ENCODE measurements at regions not wholly inside any gene's neighbourhood (a gene's known extent, or its start where the extent isn't known, plus 50 kb on each side); places are given as distances from the start of the nearest gene placed in this dataset.

DNA sequence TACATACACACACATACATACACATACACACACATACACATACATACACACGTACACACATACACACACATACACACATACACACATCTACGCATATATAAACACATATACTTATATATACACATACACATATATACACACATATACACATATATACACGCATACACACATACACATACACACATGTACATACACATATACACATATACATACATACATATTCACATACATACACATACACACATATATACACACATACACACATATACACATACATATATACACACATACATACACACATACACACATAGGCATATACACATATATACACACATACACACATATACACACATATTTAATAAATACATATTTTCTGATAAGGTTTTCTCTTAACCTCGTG, 324.0 kb downstream of the RPS6KC1 start:
- DNase-seq, result no peak

DNA sequence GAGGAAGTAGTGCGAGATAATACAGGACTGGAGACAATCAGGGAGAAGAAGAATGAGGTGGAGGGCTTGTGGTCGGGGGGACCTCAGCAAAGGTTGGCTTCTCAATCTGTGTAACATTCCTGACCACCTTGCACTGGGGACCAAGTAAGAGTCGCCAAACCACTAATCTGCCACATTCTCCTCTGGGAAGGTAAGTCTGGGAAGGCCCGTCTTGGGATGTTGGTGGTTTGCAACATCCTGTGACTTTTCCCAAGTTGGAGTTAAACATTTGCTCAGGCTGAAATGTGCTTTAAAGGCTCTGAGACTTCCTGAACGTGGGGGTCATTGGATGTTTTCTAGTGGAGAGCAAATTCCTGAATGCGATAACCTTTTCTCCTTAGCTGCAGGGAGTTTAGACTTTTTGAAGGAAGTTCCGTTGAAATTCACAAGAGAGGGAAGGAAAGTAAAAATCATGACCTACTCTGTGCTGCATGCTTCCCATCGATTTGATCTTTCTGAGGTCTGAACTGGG, 325.9 kb downstream of the RPS6KC1 start:
- no peak for DNase-seq

DNA sequence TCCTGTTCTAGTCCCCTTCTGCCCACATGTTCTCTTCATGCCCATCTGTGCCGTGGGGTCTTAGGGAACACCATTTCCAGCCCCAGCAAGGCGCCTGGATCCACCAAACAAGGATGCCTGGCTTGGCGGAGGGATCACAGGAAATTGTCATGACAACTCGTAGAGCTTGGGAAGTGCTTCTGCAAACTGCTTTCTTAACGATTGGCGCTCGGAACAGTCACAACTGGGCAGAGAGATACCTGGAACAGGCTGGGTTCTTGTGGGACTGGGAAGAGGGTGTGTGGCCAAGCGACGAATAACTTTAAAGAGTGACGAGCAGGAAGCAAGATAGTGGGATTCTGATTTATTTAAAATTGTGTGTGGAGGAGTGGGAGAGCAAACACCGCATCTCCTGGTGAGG, 329.8 kb downstream of the RPS6KC1 start:
- DNase-seq, result no peak

DNA sequence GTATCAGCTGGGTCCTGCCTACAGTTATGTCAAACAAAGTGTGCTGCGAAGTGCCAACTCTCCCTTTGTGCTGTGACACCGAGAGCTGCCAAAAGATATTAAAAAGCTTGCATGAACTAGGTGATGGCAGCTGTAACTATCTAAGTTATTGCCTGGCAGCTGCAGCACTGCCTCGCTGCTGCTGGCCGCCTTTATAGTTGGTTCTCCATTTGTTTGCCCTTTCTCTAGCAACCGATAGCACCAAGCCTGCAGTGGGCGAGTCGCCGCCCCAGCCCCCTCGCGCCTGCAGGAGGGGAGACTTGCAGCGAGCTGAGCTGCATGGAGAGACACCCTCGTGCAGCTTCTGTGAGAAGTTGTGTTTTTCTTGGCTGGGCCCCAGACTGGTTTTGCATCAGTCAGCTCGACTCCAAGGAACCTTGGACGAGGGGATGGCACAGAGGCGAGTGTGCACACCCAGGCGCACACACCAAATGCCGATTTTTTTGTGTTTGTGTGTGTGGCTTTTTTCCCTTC, 330.6 kb downstream of the RPS6KC1 start:
- DNase-seq, result no peak

DNA sequence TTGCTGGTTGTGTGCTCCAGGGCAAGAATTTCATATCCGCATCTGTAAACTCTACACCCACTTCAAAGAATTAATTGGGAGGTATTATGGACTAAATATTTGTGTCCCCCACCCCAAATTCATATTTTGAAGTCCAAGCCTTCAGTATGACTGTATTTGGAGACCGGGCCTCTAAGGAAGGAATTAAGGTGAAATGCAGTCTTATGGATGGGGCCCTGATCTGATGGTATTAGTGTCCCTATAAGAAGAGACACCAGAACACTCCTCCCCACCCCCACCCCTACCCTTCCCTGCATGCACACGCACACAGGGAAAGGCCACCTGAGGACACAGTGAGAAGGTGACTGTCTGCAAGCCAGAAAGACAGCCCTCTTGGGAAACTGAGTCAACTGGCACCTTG, 332.4 kb downstream of the RPS6KC1 start:
- DNase-seq, result no peak

DNA sequence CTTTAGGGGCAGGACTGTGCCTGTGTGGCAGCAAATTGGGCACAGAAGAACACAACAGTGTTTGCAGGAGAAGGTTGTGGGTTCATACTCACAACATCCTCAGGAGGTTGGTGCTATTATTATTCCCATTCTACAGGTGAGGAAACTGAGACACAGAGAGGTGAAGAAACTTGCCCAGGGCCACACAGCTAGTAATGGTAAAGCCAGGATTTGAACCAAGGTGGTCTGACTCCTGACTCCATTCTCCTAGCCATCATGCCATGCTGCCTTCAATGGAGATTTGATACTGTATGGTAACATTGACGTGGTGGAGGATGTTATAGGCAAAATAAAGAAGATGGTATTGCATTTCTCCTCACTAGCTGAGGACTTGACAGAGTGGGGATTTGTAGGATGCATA, 334.2 kb downstream of the RPS6KC1 start:
- no peak for DNase-seq

DNA sequence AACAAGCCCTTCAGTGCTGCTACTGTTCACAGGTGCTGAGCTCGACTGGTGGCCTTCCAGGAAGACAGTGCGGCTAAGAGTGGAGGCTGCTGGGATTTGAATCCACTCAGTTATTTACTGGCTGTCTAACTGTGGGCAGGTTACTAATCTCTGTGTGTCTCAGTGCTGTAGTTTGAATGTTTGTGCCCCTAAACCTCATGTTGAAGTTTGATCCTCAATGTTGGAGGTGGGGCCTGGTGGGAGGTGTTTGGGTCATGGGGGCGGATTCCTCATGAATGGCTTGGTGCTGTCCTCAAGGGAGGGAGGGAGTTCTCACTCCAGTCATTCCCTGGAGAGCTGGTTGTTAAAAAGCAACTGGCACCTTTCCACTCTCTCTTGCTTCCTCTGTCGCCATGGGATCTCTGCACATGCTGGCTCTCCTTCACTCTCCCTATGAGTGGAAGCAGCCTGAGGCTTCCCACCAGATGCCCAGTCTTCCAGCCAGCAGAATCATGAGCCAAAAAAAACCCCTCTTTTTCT, 334.8 kb downstream of the RPS6KC1 start:
- DNase-seq, result no peak

DNA sequence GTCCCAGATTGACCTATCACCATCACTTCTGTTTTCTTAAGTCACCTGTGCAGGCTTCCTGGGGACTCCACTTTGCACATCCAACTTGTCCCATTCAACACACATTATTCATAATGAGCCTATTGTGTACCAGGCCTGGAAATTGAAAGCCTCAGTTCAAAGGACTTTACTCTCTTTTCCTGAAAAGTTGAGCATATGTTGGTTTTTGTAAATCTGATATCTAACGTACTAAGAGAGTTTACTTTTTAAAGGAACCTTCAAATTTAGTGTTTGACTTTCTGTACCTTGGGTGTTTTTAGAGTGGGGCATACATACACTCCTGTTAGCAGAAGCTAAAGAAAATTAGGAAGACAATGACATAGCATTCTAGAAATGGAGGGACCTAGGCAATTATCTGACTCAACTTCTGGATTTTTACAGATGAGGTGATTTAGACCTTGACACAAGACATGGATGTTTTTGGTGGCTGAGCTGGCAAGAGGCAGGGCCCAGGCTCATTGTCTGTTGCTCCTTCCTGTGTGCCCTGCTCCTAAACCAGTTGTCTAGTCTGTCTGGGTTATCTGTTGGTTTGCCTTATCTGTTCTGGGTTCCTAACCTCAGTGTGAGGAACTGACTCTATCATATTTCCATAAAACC, 336.5 kb downstream of the RPS6KC1 start:
- DNase-seq, result no peak

DNA sequence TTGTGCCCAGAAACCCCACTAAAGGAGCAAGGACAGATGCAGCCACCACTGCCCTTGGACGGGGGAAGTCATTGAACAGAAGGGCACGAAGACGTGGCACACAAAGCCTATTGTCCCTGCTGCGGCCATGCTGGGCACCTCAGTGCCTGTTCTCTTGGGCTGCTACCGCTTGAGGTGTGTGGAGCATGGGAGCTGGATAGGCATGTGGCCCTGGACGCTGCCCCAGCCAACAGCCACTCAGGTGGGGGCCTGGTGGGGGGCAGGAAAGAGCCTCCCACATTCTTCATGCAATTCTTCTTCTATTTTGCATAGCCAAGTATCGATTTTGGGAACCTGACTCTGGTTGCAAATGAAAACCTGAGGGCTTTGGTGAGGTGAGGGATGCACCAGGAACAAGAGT, 337.2 kb downstream of the RPS6KC1 start:
- DNase-seq, result no peak

DNA sequence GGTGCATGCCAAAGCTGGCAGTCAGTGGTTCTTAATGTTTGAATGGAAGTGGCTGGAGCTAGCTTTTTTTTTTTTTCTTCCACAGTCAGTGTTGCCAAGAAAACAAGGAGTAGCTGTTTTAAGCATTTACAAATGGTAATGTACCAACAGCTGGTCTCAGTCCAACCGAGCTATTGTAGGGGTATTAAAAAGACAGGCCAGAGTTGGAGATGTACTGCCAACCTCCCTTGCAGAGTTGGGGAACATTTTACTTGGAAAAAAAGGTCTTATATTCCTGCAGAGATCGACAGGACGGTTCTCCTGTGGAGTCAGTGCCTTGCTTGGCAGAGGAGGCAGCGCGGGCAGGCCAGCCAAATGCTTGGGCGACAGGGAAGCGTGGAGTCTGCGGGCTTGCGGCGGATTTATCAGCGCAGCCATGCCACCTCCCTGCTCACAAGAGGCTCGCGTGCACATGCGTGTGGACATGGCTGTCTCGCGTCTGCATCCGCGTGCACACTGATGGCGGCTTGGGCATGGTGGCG, 338.1 kb downstream of the RPS6KC1 start:
- DNase-seq, result no peak

DNA sequence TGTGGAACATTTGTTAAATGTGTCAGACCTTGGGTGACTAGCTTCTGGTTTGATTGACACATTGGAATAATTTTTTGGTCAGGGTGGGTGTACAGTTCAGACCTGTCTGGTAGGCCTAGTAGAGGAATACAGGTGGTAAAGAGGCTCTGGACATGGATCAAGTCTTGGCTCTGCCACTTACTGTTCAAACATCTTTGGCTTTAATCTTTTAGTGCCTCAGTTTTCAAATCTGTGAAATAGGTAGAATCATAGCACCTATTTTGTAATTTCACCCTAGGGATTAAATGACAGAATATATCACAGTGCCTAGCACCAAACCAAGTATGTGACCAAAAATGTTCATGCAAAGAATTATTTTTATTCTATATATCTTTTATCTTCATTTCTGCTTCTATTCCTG, 340.4 kb downstream of the RPS6KC1 start:
- DNase-seq, result no peak

DNA sequence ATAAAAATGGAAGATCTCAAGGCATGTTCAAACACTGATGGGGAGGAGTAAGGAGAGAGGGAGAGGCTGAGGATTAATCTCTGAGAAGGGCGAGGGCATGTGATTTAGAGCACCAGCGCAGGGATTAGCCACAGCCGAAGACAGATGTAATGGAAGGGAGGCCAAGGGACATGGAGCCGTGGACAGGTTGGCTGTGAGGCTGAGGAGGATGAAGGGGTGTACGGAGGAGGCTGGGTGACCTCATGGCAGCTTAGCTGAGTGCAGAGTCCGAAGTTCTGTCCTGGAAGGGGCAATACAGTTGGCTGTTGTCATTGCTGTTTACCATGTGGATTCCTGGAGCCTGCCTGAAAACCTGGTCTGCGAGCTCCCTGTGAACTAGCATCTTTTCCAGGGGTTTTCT, 342.8 kb downstream of the RPS6KC1 start:
- no peak for DNase-seq

DNA sequence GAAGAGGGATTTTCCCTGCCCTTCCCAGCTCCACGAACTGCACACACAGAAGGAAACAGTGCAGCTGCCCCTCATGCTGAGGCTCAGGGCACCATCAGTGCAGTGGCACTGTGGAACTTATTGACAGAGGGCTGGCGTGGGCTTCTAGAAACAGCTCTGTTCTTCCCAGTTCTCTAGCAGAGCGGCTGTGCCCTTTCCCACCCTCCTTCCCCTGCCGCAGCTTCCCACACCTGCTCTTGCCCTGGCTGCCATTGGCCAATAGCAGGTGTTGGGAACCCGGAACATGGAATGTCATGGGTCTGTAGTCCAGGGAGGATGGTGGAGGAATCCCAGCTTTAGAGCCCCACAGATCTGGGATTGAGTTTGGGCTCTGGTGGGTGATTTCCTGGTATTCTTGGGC, 343.8 kb downstream of the RPS6KC1 start:
- DNase-seq, result no peak

DNA sequence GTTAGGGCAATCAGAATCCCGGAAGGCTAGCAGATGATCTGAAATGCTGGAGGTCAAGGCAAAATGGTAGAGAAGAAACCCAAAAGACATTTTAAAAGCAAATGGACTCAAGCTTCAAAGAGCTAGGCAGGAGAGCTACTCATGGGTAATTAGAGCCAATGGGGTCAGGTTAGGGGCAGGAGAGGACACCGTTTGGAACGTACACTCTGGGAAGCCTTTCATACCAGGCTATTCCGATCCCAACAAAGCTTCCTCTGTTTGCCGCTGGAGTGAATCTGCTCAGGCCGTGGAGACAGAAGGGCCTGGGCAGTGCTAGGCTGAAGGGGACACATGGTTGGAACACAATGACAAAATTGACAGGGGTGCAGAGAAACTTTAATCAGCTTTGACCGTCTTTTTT, 346.6 kb downstream of the RPS6KC1 start:
- DNase-seq, result no peak

DNA sequence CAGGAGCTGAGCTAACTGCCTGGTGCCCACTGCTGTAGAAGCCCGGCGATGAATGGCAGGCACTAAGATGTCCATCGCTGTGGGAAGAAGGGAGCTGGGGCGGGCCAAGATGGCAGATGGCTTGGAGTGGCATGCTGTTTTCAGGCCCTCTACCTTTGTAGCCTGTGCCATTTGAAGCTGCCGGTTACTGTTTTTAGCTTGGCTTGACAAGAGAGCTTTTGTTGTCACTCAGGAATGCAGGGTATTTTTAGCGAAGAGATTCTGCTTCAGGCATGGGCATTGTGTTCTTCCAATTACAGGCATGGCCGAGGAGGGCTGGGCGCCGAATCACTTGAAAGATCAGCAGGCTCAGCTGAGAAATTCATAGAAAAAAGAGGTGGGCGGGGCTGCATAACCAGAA, 348.7 kb downstream of the RPS6KC1 start:
- DNase-seq, result no peak

DNA sequence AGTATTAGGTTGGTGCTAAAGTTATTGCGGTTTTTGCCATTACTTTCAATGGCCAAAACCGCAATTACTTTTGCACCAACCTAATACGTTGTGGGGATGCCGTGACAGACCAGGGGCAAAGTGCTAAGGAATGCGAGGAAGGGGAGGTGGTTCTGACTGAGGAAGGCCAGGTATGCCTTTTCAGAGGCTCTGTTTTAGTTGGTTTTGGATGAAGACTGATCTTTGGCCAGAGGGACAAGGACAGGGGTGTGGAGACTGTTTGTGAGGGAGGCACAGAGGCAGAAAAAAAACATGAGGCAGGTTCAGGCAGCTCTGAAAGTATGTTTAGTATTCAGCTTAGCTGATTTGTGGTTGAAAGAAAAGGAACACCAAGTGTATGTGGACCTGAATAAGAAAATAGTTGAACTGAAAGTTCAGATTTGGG, 358.2 kb downstream of the RPS6KC1 start:
- no peak for DNase-seq

DNA sequence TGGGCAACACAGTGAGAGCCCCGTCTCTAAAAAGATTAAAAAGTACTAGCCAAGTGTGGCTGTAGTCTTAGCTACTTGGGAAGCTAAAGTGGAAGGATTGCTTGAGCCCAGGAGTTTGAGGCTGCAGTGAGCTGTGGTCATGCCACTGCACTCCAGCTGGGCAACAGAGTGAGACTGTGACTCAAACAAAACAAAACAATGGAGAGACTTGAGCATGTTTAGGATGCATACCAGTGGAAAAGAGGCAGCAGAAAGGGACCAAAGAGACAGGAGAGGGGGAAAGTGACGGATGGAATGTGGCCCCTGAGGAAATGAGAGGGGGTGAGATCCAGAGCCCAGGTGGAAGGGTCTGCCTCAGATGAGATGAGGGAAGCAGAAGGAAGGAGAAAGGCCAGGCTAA, 358.9 kb downstream of the RPS6KC1 start:
- no peak for DNase-seq

DNA sequence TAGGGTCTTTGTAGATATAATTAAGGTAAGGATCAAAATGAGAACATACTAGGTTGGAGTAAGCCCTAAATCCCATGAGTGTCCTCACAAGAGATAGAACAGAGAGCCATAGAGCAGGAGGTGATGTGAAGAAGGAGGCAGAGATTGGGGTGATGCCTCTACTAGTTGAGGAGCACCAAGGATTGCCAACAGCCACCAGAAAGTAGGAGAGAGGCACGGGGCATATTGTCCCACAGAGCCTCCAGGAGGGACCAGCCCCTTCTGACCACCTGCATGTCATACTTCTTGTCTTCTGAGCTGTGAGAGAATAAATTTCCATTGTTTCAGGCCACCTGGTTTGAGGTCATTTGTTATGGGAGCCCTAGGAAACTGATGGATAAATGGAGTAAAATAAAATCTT, 363.3 kb downstream of the RPS6KC1 start:
- no peak for DNase-seq

DNA sequence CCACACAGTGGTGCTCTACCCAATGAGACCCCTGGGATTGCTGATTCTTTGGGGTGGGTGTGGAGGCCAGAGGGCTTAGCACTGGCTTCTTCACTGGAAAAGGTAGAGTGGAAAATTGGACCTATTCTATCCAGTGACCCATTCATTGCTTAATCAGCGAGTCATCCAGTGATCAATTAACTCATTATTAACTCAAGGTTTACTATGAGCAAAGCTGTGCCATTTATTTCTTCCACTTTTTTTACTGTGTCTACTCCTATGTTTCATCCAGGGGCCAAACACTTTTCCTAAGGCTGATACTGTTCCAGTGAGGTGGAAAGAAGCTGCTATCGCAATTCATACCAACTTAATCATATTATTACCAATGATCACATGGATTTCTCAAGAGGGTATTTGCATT, 363.9 kb downstream of the RPS6KC1 start:
- DNase-seq, result no peak

DNA sequence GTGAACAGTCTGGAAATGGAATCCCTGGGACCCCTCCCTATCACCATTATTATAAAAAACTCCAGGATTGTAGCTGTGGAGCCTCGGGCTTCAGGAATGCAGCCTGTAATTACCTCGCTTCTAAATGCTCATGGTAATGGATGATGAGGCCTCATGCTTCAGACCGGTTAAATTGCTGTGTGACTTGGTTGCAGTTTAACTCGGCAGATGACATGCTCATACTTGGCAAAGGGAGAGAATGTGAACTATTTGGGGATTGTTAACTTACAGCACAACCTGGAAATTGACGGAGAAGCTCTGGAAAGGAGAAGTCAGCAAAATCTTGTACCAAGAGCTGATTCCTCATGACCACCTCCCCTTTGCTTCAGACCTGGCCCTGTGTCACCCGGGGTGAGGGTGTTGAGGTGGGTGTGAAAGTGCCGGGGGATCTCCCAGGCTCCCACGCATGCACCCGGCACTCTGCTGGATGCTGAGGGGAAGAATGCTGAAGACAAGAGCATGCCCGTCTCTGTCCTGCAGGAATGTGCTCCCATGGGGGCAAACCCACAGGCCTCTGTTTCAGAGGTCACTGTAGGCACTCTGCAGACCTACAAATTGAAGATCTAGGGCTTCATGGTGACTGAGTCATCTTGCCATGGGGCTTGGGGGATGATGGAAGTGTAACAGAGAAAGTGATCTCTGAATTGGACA, 364.8 kb downstream of the RPS6KC1 start:
- DNase-seq, result no peak

DNA sequence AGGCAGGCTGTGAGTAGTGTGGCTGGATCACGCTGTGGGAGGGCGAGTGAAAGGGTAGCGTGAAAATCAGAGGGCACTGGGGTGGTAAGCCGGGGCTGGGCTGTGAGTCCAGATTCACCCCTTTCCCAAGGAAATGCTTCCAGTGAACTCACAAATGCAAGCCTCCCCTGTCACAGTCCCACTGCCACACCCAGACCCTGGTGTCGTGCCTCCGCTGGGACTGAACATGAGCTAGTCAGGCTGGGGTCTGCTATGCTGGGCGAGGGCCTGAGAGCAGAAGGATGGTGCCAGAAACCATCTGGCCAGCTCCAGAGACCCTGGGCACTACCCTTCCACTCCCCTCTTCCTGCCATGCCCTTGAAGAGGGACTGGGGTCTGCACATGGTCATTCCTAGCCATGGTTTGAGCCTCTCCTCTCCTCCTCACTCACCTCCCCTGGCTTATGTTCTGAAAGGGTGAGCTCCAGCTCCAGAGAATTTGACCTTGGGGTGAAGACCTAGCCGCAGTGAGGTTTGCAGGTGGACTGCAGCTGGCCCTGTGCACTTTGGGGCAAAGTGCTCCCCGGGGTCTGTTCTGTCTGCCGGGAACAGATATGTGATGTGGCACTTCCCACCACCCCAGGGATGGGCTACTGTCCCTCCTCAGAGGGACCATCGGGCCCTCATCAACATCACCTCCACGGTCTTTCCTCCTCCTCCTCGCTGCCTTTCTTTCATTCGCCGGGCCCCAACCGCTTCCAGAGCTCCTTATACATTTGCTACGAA, 365.6 kb downstream of the RPS6KC1 start:
- DNase-seq, result no peak

DNA sequence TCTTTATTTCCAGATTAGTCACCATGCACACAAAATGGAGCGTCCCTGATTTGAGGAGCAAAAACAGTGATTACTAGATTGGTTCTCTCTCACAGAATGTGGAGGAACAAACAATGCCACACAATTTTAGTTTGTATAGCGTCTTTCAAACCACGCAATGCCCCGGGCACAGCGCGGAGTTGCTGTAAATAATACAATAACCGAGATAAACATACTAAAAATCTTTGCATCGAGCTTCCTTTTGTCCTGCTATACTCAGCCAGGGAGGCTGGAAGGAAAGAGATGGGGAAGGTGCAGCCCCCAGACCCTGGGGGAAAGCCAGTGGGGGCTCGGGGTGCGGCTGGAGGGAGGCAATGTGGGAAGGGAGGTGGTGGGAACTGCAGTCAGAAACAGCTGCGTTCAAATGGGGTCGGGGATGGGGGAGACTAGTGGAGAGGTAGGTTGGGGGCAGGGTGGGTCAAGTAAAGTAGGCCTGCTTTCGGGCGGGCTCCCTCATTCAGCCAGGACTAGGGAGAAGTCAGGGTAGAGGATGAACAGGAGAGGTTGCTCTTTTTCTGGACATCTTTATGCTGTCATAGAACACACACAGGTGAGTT, 366.3 kb downstream of the RPS6KC1 start:
- no peak for DNase-seq

DNA sequence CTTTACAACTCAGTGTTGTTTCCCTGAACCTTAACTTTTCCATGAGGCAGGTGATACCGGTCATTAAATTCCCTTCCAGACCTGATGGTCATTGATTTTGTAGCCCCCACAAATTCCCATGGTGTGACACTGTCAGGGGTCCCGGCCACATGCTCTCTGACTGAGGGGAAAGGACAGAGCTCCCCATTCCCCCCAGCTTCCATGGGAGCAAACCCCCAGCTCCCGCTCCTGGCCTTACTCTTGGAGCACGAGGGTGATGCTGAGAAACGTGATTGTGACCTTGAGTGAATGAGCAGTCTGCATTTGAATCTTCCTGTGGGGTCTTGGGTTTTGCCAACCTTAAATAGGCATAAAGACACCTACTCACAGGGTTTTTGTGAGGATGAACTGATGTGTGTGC, 366.8 kb downstream of the RPS6KC1 start:
- DNase-seq, result no peak
